ENCODE measurements at regions not wholly inside any gene's neighbourhood (a gene's known extent, or its start where the extent isn't known, plus 50 kb on each side); places are given as distances from the start of the nearest gene placed in this dataset.

- Histone ChIP-seq H3K79me2 (ENCODE audit: control insufficient read depth, insufficient read depth, low read length) (no peaks in the 10 kb centered on the region), H3K4me2 (ENCODE audit: control insufficient read depth, extremely low read depth, insufficient read depth, low read depth, low read length) (no peak overlapping the region), H4K20me1 (ENCODE audit: control insufficient read depth, extremely low read depth, insufficient read depth, low read length) (no peaks in the 10 kb centered on the region), H3K36me3 (ENCODE audit: control insufficient read depth in 2 of 2, extremely low read depth in 1 of 2, insufficient read depth in 2 of 2, low read length in 2 of 2) (no peaks in the 10 kb centered on the region), H3K27ac (ENCODE audit: control insufficient read depth, insufficient read depth, low read length) (no peak overlapping the region), H3K27me3 (ENCODE audit: control insufficient read depth, extremely low read depth, insufficient read depth, low read length) (no peaks in the 10 kb centered on the region), H3K9me3 (ENCODE audit: control insufficient read depth, low read depth, low read length) (no peaks in the 10 kb centered on the region), H2AFZ (ENCODE audit: control insufficient read depth, low read length) (no peak overlapping the region), H3K9ac (ENCODE audit: control insufficient read depth, extremely low read depth, insufficient read depth, low read length) (no peak overlapping the region), H3K4me1 (ENCODE audit: control insufficient read depth, extremely low read depth, insufficient read depth, low read length) (no peaks in the 10 kb centered on the region), H3K9me1 (ENCODE audit: control insufficient read depth, extremely low read depth, insufficient read depth, low read length) (no peaks in the 10 kb centered on the region), H3K4me3 (ENCODE audit: control insufficient read depth in 2 of 3, extremely low read depth in 1 of 3, insufficient read depth in 2 of 3, low read depth in 1 of 3, low read length in 3 of 3) (no peak overlapping the region)
- DNase-seq (ENCODE audit: low read depth, low spot score) (no peak), FAIRE-seq (no peak)
- TF ChIP-seq CTCF (optimal IDR thresholded peaks at IDR 0.05 in 1 of 3, IDR thresholded peaks at IDR 0.05 in 1 of 3, conservative IDR thresholded peaks at IDR 0.05 in 1 of 3; ENCODE audit: extremely low read depth in 1 of 3, insufficient read depth in 2 of 3, low read length in 3 of 3), result no peak
- TF ChIP-seq EZH2 (IDR thresholded peaks at IDR 0.05; ENCODE audit: low read length), result no peak
- dilution Hi-C loops (cut with MboI; ENCODE audit: extremely low pct_ligation_motif_present, low sequenced_read_pairs), result no loop called here
Measured at GRCh38 chr5:102581011-102581410, 82.2 kb upstream of the SLCO6A1 start.

GRCh38 chr5:102582696-102583095, 83.9 kb upstream of the SLCO6A1 start:
- no peaks in the 10 kb centered on the region for H4K20me1 ChIP-seq (ENCODE audit: control insufficient read depth, extremely low read depth, insufficient read depth, low read length)
- H3K79me2 ChIP-seq (ENCODE audit: control insufficient read depth, insufficient read depth, low read length), result no peaks in the 10 kb centered on the region
- no peak overlapping the region for H3K4me3 ChIP-seq (ENCODE audit: control insufficient read depth in 2 of 3, extremely low read depth in 1 of 3, insufficient read depth in 2 of 3, low read depth in 1 of 3, low read length in 3 of 3)
- no peak for TF ChIP-seq CTCF (optimal IDR thresholded peaks at IDR 0.05 in 1 of 3, IDR thresholded peaks at IDR 0.05 in 1 of 3, conservative IDR thresholded peaks at IDR 0.05 in 1 of 3; ENCODE audit: extremely low read depth in 1 of 3, insufficient read depth in 2 of 3, low read length in 3 of 3)
- no peak for TF ChIP-seq EZH2 (IDR thresholded peaks at IDR 0.05; ENCODE audit: low read length)
- DNase-seq (ENCODE audit: low read depth, low spot score) (no peak), FAIRE-seq (no peak)
- no peak overlapping the region for H2AFZ ChIP-seq (ENCODE audit: control insufficient read depth, low read length)
- no peaks in the 10 kb centered on the region for H3K4me1 ChIP-seq (ENCODE audit: control insufficient read depth, extremely low read depth, insufficient read depth, low read length)
- dilution Hi-C loops (cut with MboI; ENCODE audit: extremely low pct_ligation_motif_present, low sequenced_read_pairs), result no loop called here
- no peaks in the 10 kb centered on the region for H3K9me3 ChIP-seq (ENCODE audit: control insufficient read depth, low read depth, low read length)
- peaks cover 4% of the 10 kb centered on the region for H3K27me3 ChIP-seq (ENCODE audit: control insufficient read depth, extremely low read depth, insufficient read depth, low read length)
- H3K9me1 ChIP-seq (ENCODE audit: control insufficient read depth, extremely low read depth, insufficient read depth, low read length), result no peaks in the 10 kb centered on the region
- H3K36me3 ChIP-seq (ENCODE audit: control insufficient read depth in 2 of 2, extremely low read depth in 1 of 2, insufficient read depth in 2 of 2, low read length in 2 of 2), result no peaks in the 10 kb centered on the region
- H3K27ac ChIP-seq (ENCODE audit: control insufficient read depth, insufficient read depth, low read length), result no peak overlapping the region
- H3K4me2 ChIP-seq (ENCODE audit: control insufficient read depth, extremely low read depth, insufficient read depth, low read depth, low read length), result no peak overlapping the region
- H3K9ac ChIP-seq (ENCODE audit: control insufficient read depth, extremely low read depth, insufficient read depth, low read length), result no peak overlapping the region
